Lower leg skin (tissue), 4 donors: ENCODE measurements at regions not wholly inside any gene's neighbourhood (a gene's known extent, or its start where the extent isn't known, plus 50 kb on each side); places are given as distances from the start of the nearest gene placed in this dataset.

Experiments used
- DNase-seq, 2 donors: peaks; one replicate each; pipeline ENCODE4 v3.0.0-alpha.2; 2019; ENCODE audit warnings: low spot score in 2 of 2
- H3K4me3 ChIP-seq: fragments of 200-600 bp; sonication (generic); 2 replicates; pipeline ENCODE4 v1.5.1; 2017; ENCODE audit warnings: mild to moderate bottlenecking, low read depth; ENCODE audit not compliant: poor library complexity, severe bottlenecking
- CTCF ChIP-seq, 3 donors: fragments of 450-650 bp; IDR thresholded peaks; one replicate each; pipeline ENCODE4 v1.5.1; 2016; ENCODE audit warnings: antibody characterized with exemption in 3 of 3, mild to moderate bottlenecking in 3 of 3, moderate library complexity in 2 of 3
- POLR2A ChIP-seq, 2 donors: fragments of 450-650 bp; IDR thresholded peaks; one replicate each; pipeline ENCODE4 v1.6.1; 2016 to 2017; ENCODE audit warnings: antibody characterized with exemption in 2 of 2, mild to moderate bottlenecking in 1 of 2, moderate library complexity in 1 of 2
- WGBS, 2 donors: methylation state at CpG; one replicate each; pipeline ENCODE4 v1.1.5; 2018; 5-methylcytosine and 5-hydroxymethylcytosine counted together
- intact Hi-C: fragments of 100-400 bp; cut with DNase I; formaldehyde crosslinking; loops from one replicate; pipeline ENCODE4 v1.15.0; 2023; ENCODE audit warnings: low total_unique reads

DNA sequence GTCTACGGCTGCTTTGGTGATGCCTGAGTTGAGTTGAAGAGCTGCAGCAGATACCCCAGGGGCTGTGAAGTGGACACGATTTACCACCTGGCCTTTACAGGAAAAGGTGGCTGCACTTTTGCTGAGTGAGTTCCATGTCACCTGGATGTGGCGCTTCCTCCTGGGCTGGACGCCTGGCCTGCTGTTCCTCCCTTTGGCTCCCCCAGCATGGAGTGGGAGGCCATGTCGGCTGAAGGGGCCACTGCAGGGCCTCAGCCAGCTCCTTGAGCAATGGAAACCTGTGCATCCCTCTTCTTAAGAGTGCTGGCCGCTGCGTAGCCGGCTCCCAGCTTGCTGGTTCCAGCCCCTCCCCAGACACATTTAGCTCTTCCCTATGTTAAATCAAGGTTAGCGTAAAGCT is 221.0 kb downstream of the GLRX3 start:
- TF ChIP-seq POLR2A (IDR thresholded peaks at IDR 0.05) = no peak
- no peak for TF ChIP-seq CTCF (IDR thresholded peaks at IDR 0.05)
- peak in 1 of 2 donors; percentile 59 for DNase-seq
- H3K4me3 ChIP-seq = no peak overlapping the region
- 88 to 90% methylated on average over 9 of the region's 9 CpGs for whole genome bisulfite sequencing, 2 donors
- intact Hi-C loops = no loop called here

DNA sequence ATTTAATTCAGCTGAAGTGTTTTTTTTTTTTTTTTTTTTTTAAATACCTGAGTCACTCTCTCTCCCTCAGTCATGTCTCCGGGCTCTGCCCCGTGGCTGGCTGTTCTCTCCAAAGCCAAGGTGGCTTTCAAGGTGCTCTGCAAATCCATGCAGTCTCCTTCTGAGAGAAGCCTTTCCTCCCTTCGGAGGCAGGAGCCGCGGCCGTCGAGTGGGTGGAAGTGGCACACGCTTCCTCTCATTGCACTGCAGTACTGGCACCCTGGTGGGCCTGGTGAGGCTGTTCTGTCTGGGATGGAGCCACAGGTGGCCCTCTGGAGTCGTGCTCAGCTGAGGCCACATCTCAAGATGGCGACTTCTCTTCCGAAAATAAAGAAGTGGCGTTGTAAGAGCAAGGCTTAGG is 221.8 kb downstream of the GLRX3 start:
- 75 to 81% methylated on average over 12 of the region's 12 CpGs for WGBS, 2 donors
- peak in 1 of 2 donors; percentile 74 for DNase-seq
- TF ChIP-seq CTCF (IDR thresholded peaks at IDR 0.05) (no peak), POLR2A (IDR thresholded peaks at IDR 0.05) (no peak)
- H3K4me3 ChIP-seq = no peak overlapping the region
- intact Hi-C loops = no loop called here

DNA sequence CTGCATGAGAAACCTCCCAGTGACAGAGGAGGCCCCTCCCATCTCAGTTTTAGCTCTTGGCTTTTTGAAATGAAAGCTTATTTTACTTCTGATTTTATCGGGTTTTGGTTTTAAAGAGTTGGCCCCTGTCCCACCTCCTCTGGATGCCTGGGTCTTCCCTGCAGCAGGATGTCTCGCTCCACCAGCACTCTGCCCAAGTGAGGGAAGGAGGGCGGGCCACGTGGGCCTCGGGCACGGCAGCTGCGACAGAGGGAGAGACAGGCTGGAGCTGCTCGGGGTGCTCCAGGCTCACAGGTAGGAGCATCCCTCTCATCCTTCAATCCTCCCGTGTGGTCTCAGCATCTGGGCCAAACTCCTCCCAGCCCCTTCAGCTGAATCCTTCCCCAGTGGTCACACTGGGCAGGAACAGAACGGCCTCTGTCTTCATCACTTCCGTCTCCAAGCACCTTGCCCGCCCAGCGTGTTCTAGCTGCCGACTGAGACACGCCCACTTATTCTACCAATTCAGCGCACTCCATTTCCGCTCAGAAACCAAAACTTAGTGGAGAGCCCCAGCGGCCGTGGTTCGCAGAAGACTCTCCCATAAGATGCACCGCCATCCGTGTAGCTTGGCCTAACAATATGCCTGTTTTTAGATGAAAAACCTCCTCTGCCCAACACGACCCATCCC is 222.9 kb downstream of the GLRX3 start:
- WGBS, 2 donors = 46 to 57% methylated on average over 22 to 23 of the region's 23 CpGs
- no peak for TF ChIP-seq CTCF (IDR thresholded peaks at IDR 0.05)
- TF ChIP-seq POLR2A (IDR thresholded peaks at IDR 0.05) = no peak
- DNase-seq = peak in 1 of 2 donors; percentile 64
- intact Hi-C loops = no loop called here
- H3K4me3 ChIP-seq = no peak overlapping the region

- intact Hi-C loops = no loop called here
- TF ChIP-seq CTCF (IDR thresholded peaks at IDR 0.05) (no peak), POLR2A (IDR thresholded peaks at IDR 0.05) (no peak)
- no peak overlapping the region for H3K4me3 ChIP-seq
- WGBS, 2 donors = 87 to 91% methylated on average over 12 of the region's 12 CpGs
- DNase-seq = peak in 1 of 2 donors; percentile 49
These were observed 223.5 kb downstream of the GLRX3 start for GRCh38 chr10:130359711-130360110.

GRCh38 chr10:130360826-130361311 is 224.7 kb downstream of the GLRX3 start:
- no peak overlapping the region for H3K4me3 ChIP-seq
- peak in 1 of 2 donors; percentile 42 for DNase-seq
- WGBS, 2 donors = 69 to 87% methylated on average over 3 to 6 of the region's 11 CpGs
- TF ChIP-seq POLR2A (IDR thresholded peaks at IDR 0.05) (no peak), CTCF (IDR thresholded peaks at IDR 0.05) (no peak)
- intact Hi-C loops = no loop called here
